HG02678 (cell line): ENCODE measurements at regions not wholly inside any gene's neighbourhood (a gene's known extent, or its start where the extent isn't known, plus 50 kb on each side); places are given as distances from the start of the nearest gene placed in this dataset.

Source experiments
- ATAC-seq: cut with Tn5 transposase; IDR thresholded peaks from one replicate; pipeline ENCODE4 v1.9.1; 2021; ENCODE audit warnings: mild to moderate bottlenecking, moderate library complexity; ENCODE audit not compliant: unreplicated experiment

DNA sequence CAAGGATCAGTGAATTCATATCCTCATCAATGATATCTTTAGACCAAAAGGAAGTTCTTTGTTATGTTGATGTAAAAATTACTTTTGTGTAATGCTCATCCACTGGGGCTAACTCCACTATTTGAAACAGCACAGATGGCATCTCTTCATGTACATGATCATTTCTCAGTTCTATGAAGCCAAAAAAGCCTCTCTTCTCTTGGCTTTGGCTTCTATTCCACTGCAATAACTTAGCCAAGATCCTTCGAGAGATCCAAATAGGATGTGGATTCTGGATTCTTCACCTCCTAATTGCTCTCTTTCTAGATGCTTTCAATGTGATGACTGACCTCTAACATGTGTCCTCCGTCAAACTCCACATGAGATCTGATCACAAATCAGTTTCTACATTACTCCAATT is 851.2 kb downstream of the GALC start:
- no peak for ATAC-seq

DNA sequence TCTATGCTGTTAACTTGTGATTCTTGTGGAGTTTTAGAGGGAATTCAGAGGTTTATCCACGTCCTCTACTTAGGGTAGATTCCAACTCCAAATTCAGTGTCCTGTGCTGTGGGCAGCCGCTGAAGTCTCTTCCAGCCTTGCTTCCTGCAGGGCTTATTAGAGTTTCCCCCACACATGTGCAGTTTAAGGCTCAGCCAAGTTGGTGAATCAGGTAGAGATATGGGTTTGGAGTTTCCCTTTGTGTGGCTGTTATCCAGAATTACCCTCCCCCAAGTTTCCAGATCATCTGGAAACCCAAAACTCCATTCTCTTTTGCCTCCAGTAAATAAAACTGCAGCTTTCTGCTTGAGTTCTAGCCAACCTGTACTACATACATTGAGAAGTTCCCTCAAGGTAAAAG is 853.7 kb downstream of the GALC start:
- no peak for ATAC-seq

- ATAC-seq: no peak
These were observed 859.7 kb downstream of the GALC start for GRCh38 chr14:87133073-87133801.

DNA sequence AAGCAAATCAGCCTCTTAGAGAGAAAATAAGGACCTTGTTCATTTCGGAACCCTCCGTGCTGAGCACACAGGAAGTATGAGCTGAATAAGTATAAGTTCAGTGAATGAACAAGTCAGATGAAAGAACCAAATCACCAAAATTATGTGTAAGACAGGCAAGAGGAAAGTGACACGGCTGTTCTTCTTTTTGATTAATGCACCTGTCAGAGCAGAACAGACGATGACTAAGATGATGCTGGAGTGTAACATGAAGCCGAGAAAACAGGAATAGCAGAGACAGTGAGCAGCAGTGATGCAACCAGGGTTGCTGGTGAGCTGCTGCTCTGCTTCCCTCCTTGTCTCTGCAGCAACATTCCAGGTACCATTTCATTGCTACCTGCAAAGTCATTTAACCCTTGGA is 861.1 kb downstream of the GALC start:
- no peak for ATAC-seq

- no peak for ATAC-seq
These were observed 870.8 kb downstream of the GALC start for GRCh38 chr14:87122166-87122565.

DNA sequence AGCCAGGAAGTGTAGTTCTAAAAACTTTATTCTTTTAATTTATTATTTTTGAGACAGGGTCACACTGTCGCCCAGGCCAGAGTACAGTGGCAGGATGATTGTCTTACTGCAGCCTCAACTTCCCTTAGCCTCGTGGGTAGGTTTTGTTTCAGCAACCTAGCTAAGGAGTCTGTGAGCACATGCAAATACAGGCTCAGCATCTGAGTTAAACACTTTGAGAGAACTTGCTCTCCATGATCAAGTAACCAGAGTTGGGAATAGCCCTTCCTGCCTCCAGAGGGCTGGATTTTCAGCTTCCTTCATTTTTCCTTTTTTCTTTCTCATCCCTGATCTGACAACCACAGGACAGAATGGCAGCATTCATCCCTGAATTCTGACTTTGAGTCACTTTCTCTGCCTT is 871.3 kb downstream of the GALC start:
- no peak for ATAC-seq

DNA sequence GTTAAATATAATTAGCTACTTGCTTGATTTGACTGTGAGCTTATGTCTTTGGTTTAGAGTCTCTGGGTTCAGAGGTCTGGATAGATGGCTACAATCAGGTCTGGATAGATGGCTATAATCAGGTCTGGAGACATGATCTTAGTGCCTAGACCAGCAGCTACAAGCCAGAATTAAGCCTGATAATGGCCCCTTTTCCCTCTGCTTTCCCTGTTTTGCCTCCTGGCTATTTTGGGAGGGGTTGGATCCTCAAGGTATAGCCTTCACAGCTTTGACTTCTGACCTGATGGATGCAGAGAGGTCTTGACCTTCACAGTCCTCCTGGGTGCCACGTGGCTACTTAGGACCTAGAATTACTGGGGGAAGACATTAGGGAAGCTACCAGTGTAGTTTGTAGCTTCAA is 877.7 kb downstream of the GALC start:
- ATAC-seq: no peak

- ATAC-seq: no peak
These were observed 879.7 kb downstream of the GALC start for GRCh38 chr14:87113286-87113685.

- ATAC-seq: no peak
These were observed 881.2 kb downstream of the GALC start for GRCh38 chr14:87111741-87112140.

DNA sequence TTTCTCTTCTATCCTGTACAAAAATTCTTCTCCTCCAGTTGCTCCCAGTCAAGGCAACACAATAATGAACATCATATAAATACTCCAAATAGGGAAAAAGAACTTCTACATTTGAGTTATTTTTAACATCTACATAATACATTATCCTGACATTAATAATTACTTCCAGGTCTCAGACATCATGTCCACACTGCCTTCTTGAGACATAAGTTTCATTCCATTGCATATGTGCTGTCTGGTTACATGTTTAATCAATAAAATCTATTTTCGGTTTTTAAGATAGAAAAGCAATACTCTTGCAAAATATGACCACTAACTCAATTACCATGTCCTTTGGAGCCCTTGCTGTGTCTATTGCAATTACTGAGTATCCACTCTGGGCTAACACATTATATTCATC is 881.9 kb downstream of the GALC start:
- no peak for ATAC-seq

DNA sequence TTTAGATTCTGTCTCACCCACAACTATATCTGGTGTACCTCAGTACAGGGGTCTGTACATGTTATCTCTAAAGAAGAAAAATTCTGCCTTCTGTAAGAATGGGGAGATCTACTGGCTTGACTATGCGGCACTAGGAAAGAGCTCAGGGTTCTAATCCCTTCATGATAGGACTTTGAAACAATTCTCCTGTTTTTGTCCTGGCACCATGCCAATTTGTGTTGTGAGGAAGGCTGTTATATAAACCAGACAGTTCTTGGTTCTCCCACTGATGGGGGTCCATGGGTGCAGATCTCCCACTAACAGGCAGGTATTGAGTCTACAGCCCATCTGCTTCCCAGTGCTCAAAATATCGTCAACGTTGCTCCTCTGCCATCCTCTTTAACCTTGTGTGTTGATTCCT is 883.7 kb downstream of the GALC start:
- ATAC-seq: no peak

DNA sequence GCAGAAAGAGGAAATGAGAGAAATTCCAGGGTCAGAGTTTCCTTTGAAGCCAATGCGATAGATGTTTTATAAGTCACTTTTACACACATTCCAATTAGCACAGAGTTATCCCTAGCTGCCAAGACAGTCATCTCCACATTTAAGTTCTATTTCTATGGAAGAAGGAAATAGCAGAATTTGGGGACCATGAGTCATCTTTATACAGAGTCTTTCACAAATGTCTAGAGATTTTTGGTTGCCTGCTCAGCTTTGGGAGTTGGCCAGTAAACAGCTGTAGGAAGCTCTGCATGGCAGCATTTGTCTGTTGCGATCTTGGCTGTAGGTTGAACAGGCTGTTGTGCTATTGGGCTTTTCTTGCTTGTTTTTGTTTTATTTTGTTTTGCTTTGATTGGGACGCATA is 884.3 kb downstream of the GALC start:
- ATAC-seq: no peak

DNA sequence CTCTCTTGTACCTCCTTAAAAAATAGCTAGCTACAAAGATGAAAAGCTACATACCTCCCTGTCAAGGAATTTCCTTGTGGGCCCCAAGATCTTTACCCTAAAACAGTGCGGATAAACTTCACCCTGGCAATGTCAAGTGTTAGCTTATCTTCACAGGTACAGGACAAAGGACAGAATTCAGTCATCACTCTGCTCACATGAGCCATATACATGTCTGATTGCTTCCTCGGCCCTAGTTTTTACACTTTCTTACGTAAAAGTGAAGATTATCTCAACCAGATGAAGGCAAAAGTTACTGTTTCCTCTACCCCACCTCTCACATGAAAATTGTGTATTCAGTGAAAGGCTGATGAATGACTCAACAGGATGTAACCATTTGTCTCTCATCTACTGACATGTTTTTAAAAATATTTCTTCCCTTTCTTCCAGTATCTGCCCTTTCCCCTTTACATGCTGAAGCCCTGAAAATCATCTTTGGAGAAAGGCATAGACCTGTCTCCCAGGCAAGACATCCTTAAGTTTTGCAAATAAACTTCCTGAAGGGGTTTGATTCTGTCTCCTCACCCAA is 890.1 kb downstream of the GALC start:
- ATAC-seq: no peak

- ATAC-seq: no peak
These were observed 896.0 kb downstream of the GALC start for GRCh38 chr14:87097015-87097414.

- no peak for ATAC-seq
These were observed 898.1 kb downstream of the GALC start for GRCh38 chr14:87094913-87095312.

DNA sequence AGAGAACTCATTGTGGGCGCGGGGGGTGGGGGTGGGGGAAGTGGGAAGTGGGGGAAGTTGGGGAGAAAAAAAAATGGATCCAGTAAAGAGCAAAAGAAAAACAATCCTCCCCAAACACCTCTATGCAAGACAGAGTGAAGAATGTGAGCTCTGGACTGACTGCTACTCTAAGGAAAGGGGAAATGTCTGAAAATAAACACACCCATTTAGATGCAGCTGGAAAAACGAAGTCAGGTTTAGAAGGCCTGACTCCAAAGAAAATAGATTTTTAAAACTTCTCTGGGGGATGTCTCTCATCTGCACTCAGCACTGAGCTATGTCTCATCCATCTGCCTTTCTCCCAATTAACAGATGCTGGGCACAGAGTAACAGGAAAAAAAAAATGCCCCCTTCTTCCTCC is 904.4 kb downstream of the GALC start:
- ATAC-seq: no peak

- no peak for ATAC-seq
These were observed 905.1 kb downstream of the GALC start for GRCh38 chr14:87087881-87088280.

DNA sequence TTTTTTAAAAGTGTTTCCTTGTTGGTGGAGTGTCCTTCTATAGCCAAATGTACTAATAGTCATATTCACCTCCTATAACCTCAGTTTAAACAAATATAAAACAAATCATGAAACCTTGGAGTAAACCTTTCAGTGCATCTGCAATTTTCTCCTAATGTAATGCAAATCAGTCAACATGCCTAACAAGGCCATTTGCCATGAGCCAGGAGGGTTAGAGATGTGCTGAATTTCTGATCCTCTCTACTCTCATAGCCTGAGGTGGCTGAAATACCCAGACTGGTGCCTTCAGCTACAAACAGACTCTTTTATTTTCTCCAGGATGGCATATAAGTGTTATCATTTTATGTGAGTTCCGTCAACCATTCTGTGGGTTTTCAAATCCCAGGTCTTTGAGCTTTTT is 908.1 kb downstream of the GALC start:
- no peak for ATAC-seq

GRCh38 chr14:87082917-87083316 is 910.1 kb downstream of the GALC start:
- no peak for ATAC-seq

GRCh38 chr14:87081004-87081403 is 912.0 kb downstream of the GALC start:
- ATAC-seq: no peak

DNA sequence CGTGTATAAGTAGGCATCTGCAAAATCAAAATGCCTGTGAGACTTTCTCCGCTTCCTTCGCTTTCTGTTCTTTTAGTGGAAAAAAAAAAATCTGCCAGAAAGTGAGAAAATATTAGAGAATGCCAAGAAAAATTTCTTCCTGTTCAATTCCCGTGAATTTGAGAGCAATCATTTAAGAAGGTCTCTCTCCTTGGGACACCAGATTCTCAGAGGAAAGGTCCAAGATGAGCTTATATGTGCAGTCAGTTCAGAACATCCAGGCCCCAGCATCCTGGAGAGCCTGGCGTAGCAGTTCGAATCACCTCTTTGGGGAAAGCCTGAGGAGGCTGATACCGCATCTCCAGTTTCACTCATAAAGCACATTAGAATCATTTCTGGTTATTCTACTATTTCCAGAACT is 912.8 kb downstream of the GALC start:
- no peak for ATAC-seq

- ATAC-seq: no peak
These were observed 913.6 kb downstream of the GALC start for GRCh38 chr14:87079416-87079815.

DNA sequence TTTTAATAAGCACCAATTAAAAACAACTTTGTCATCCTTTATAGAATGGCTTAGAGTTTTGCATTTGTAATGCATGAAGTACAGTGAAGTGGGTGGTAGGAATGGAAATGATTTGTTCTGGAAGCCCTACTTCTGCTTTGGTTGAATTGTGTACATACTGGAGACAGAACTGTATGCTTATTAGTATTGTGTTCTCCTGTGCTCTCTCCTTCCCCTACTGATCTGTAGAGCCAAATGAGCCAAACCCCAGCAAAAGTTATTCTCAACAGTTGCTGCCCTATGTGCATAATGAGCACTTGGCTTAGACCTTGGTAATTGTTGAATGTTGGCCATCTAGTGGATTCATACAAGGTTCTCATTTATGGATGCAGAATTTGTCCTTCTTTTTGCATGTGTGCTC is 916.1 kb downstream of the GALC start:
- no peak for ATAC-seq
